D721Med (cell line): ENCODE measurements at regions not wholly inside any gene's neighbourhood (a gene's known extent, or its start where the extent isn't known, plus 50 kb on each side); places are given as distances from the start of the nearest gene placed in this dataset.

ENCODE experiments used
- DNase-seq: peaks from one replicate; pipeline ENCODE4 v3.0.0; 2011; ENCODE audit warnings: low spot score; ENCODE audit not compliant: insufficient read length
- FAIRE-seq: peaks from 2 replicates; lab custom pipeline; 2011; peaks lifted over from hg19 to GRCh38; lab: Jason Lieb, UNC
- TF ChIP-seq, protein P1 (sequence below): IDR thresholded peaks from 2 replicates; pipeline ENCODE4 v1.5.1; 2012; ENCODE audit warnings: mild to moderate bottlenecking, control low read depth; ENCODE audit not compliant: insufficient read depth; ENCODE audit errors: missing control alignments

DNA sequence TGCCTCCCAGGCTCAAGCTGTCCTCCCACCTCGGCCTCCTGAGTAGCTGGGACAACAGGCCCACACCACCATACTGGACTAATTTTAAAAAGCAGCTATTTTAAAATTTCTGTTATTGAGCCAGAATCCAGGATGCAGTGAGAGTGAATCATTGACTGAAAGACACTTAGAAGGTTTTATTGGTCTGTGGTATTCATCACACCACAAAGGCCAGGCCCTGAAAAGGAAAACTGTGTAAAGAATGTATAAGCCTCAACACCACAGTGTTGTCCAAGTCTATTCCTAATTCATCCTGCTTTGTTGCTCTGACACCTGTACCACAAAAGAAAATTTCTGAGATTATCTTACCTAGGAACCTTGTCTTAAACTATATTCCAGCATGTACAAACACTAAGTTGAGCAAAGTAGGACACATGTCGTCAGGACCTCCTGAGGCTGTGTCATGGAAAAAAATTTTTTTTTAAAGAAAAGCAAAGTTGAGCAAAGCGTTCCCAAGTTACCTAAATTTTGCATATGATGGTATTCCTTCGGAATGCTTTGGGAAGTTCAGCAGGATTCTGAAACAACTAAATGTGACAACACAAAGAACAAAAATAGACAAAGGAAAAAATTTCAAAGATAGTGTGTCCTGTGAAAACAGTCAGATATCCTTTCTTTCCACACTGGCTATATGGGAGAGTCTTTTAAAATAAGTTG lies 129.6 kb upstream of the MKLN1 start:
- TF ChIP-seq, protein P1, sequence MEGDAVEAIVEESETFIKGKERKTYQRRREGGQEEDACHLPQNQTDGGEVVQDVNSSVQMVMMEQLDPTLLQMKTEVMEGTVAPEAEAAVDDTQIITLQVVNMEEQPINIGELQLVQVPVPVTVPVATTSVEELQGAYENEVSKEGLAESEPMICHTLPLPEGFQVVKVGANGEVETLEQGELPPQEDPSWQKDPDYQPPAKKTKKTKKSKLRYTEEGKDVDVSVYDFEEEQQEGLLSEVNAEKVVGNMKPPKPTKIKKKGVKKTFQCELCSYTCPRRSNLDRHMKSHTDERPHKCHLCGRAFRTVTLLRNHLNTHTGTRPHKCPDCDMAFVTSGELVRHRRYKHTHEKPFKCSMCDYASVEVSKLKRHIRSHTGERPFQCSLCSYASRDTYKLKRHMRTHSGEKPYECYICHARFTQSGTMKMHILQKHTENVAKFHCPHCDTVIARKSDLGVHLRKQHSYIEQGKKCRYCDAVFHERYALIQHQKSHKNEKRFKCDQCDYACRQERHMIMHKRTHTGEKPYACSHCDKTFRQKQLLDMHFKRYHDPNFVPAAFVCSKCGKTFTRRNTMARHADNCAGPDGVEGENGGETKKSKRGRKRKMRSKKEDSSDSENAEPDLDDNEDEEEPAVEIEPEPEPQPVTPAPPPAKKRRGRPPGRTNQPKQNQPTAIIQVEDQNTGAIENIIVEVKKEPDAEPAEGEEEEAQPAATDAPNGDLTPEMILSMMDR = no peak
- FAIRE-seq (no peak), DNase-seq (no peak)

DNA sequence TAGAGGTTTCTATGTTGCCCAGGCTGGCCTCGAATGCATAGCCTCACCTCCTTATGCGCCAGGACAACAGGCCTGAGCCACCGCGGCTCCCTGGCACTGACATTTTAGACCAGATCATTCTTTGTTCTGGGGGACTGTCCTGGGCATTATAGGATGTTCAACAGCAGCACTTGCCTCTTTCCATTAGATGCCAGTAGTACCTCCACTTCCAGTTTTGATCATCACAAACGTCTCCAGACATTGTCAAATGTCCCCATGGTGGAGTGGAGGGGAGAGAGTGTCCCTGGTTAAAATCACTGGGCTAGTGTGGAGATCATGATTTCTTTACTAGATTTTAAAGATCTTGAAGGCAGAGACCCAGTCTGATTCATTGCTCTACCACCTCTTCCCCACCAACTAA lies 125.2 kb upstream of the MKLN1 start:
- FAIRE-seq = no peak
- DNase-seq = no peak
- TF ChIP-seq, protein P1 = no peak

DNA sequence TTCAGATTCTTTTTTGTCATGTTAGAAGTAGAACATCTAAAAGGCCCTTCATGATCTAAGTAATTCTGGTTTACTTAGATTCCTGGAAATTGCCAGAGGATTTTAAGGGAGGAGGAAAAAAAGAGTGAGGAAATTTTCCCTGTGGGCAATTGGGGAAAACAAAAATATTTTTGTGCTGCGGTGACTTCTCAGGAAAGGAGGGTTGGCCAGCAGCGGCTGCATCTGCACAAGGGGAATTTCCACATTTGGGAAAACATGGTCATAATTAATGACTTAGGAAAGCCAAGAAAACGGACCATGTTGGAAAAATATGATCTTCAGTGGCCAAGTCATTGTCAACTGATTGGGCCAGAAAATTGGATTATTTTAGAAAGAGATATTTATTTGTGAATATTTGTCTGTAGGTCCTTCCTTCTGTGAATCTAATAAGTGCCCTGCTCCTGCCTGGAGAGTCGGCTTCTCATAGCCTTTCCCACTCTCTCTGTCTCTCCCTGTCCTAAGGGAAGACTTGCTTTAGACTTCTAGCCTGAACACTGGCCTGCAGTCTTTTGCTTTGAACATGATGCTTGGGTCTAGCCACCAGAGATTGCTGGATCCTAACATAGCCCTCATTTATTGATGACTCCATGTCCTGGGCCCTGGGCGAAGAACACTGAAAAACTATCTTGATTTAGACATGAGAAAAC lies 124.2 kb upstream of the MKLN1 start:
- no peak for DNase-seq
- no peak for FAIRE-seq
- TF ChIP-seq, protein P1 = no peak

DNA sequence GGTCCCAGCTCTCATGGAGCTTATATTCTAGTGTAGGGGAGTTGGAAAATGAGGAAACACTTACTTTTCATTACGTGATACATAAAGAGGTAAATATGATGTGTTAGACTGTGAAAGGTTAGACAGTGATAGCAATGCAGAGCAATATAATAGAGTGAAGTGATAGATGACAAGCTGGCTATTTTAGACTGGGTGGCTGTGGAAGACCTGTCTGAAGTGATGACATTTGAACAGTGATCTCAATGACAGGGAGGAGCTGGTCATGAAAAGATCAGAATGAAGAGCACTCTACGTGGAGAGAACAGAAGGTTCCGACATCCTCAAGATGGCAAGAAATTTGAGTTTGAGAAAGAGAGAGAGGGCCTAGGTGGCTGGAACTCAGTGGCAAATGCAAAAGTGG lies 118.9 kb upstream of the MKLN1 start:
- FAIRE-seq = no peak
- DNase-seq = no peak
- TF ChIP-seq, protein P1 = no peak

DNA sequence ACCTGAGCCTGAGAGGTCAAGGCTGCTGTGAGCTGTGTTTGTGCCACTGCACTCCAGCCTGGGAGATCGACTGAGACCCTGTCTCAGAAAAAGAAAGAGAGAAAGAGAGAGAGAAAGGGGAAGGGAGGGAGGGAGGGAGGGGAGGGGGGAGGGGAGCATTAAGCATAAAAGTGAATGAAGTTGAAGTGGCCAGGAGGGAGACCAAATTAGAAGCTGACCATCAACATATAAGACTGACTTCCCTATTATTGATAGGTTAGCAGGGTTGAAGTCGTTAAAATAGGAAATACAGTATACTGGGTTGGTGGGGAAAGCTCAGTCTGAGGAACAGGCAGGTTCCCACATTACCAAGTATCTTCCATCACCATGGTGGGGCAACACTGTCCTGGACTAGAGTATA lies 117.1 kb upstream of the MKLN1 start:
- FAIRE-seq (no peak), DNase-seq (no peak)
- TF ChIP-seq, protein P1 = no peak

DNA sequence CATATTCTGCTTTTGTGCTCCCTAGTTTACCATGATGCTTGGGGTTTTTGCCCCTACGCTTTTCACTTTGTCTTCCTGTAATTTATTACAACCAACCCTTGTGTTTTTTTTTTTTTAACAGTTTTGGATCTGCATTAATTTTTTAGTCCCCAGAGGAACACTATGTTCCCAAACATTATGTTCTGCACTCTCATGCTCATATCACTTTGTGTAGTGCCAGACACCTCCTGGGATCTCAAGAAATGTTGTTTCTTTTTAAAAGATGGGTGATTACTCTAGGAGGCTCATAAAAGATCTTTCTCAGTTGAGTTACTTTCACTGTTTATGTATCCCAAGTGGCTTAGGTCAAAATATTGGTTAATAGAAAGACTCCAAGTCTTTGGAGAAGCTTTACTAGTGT lies 116.2 kb upstream of the MKLN1 start:
- DNase-seq (no peak), FAIRE-seq (no peak)
- TF ChIP-seq, protein P1 = no peak

DNA sequence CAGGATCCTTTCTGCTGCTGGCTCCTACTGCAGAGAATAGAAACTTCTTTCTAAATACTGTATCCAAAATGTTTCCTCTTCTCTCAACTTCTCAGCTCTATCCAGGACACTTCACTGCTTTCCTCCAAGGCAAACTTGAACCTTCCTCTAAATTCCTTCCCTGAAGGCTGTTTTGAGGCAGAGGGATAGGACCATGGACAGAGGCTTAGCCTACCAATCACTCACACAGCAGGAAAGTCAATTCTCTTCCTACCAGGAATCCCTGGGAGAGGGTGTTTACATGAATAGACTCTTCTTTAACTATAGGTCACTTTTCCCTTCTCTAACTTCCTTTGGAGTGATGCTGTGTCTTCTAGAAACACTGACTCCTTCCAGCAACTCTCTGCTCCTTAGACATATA lies 115.6 kb upstream of the MKLN1 start:
- DNase-seq (no peak), FAIRE-seq (no peak)
- TF ChIP-seq, protein P1 = no peak
